Endothelial cell of umbilical vein (primary cell): ENCODE measurements at regions not wholly inside any gene's neighbourhood (a gene's known extent, or its start where the extent isn't known, plus 50 kb on each side); places are given as distances from the start of the nearest gene placed in this dataset.

ENCODE experiments used
- BruUV-seq: library from RNA; stranded (reverse); fragments of 400-500 nt; replicated peaks from 2 replicates; lab custom pipeline; 2021; lab: Mats Ljungman, UMichigan
- CTCF ChIA-PET: fragments of 300-600, 350-600 bp; sonication (Branson Sonifier 250); formaldehyde crosslinking; loops from one replicate; lab custom pipeline; 2021; ENCODE audit warnings: antibody characterized with exemption, inconsistent platforms; lab: Charles Lee
- POLR2A ChIA-PET: fragments of 300-600, 350-600 bp; sonication (Branson Sonifier 250); formaldehyde crosslinking; loops from one replicate; lab custom pipeline; 2021; ENCODE audit warnings: antibody characterized with exemption, inconsistent platforms; lab: Charles Lee
- DNase-seq: peaks from one replicate; pipeline ENCODE4 v3.0.0-alpha.2; 2011; ENCODE audit warnings: low read depth, low spot score
- FAIRE-seq: peaks from 2 replicates; lab custom pipeline; 2011; peaks lifted over from hg19 to GRCh38; lab: Jason Lieb, UNC
- H2AFZ ChIP-seq: 2 replicates; pipeline ENCODE4 v1.6.0; 2012; ENCODE audit warnings: low read depth, low read length, control low read depth, inconsistent platforms
- H3K27ac ChIP-seq: 2 replicates; pipeline ENCODE4 v1.5.1; 2011; ENCODE audit warnings: low read depth, mild to moderate bottlenecking, control low read depth, low read length, moderate library complexity; ENCODE audit not compliant: insufficient read depth
- H3K27me3 ChIP-seq, 2 experiments: 2 replicates each; pipeline versions ENCODE4 v1.6.0 to v1.6.1; 2011; ENCODE audit warnings: low read length in 2 of 2, mixed read lengths in 1 of 2; ENCODE audit not compliant: control insufficient read depth in 2 of 2, insufficient read depth in 2 of 2
- H3K36me3 ChIP-seq, 2 experiments: 2 replicates in 1 of 2; 3 replicates in 1 of 2; pipeline ENCODE4 v1.5.1; 2011; ENCODE audit warnings: low read length in 2 of 2, mild to moderate bottlenecking in 1 of 2, moderate library complexity in 1 of 2; ENCODE audit not compliant: control insufficient read depth in 2 of 2, insufficient read depth in 2 of 2; ENCODE audit errors: extremely low read depth in 1 of 2
- H3K4me1 ChIP-seq: 3 replicates; pipeline ENCODE4 v1.5.1; 2011; ENCODE audit warnings: mild to moderate bottlenecking, low read length; ENCODE audit not compliant: control insufficient read depth, insufficient read depth; ENCODE audit errors: extremely low read depth
- H3K4me2 ChIP-seq: 2 replicates; pipeline ENCODE4 v1.6.1; 2011; ENCODE audit warnings: low read length, control low read depth, mixed read lengths; ENCODE audit not compliant: insufficient read depth
- H3K4me3 ChIP-seq, 3 experiments: fragments of 200-600 bp in 1 of 3; sonication (generic), shearing (Covaris generic) in 1 of 3; replicated peaks in 1 of 3; 2 replicates each; pipeline ENCODE4 v1.5.1; 2011 to 2016; ENCODE audit warnings: control low read depth in 3 of 3, low read length in 3 of 3, mild to moderate bottlenecking in 2 of 3, inconsistent platforms in 1 of 3, low read depth in 1 of 3, moderate library complexity in 1 of 3; ENCODE audit not compliant: insufficient read depth in 1 of 3
- H3K79me2 ChIP-seq: 2 replicates; pipeline ENCODE4 v1.6.0; 2012; ENCODE audit warnings: low read length, inconsistent platforms; ENCODE audit not compliant: control insufficient read depth, insufficient read depth
- H3K9ac ChIP-seq: replicated peaks from 2 replicates; pipeline ENCODE3; 2011; ENCODE audit warnings: low read length, control low read depth; ENCODE audit not compliant: insufficient read depth; ENCODE audit errors: extremely low read depth
- H3K9me1 ChIP-seq: replicated peaks from 3 replicates; pipeline ENCODE4 v1.6.0; 2011; ENCODE audit warnings: mild to moderate bottlenecking, low read length; ENCODE audit not compliant: control insufficient read depth, insufficient read depth; ENCODE audit errors: extremely low read depth
- H3K9me3 ChIP-seq: replicated peaks from 2 replicates; pipeline ENCODE4 v1.5.1; 2012; ENCODE audit warnings: low read length, inconsistent platforms; ENCODE audit not compliant: control insufficient read depth, insufficient read depth
- H4K20me1 ChIP-seq: replicated peaks from 2 replicates; pipeline ENCODE3; 2011; ENCODE audit warnings: mild to moderate bottlenecking, low read length; ENCODE audit not compliant: control insufficient read depth, insufficient read depth; ENCODE audit errors: extremely low read depth
- CTCF ChIP-seq, 2 donors: IDR thresholded peaks; 1 replicate in 1 of 2; 2 replicates in 1 of 2; pipeline ENCODE4 v1.5.1; 2011; ENCODE audit warnings: low read length in 2 of 2, mild to moderate bottlenecking in 2 of 2, moderate library complexity in 2 of 2, control low read depth in 1 of 2, inconsistent platforms in 1 of 2, low read depth in 1 of 2; ENCODE audit not compliant: insufficient read depth in 1 of 2; ENCODE audit errors: extremely low read depth in 1 of 2
- EZH2 ChIP-seq: IDR thresholded peaks from 2 replicates; pipeline ENCODE4 v1.6.1; 2012; ENCODE audit warnings: borderline replicate concordance, low read depth, mild to moderate bottlenecking, moderate library complexity, low read length, inconsistent platforms; ENCODE audit not compliant: severe bottlenecking
- FOS ChIP-seq: IDR thresholded peaks from 2 replicates; pipeline ENCODE4 v1.6.1; 2011; ENCODE audit warnings: mild to moderate bottlenecking, low read length, moderate library complexity, borderline replicate concordance; ENCODE audit not compliant: insufficient read depth
- GATA2 ChIP-seq: IDR thresholded peaks from 2 replicates; pipeline ENCODE4 v1.7.0; 2011; ENCODE audit warnings: low read depth, mild to moderate bottlenecking, moderate library complexity, mixed read lengths, low read length; ENCODE audit not compliant: insufficient read length, insufficient read depth
- JUN ChIP-seq: IDR thresholded peaks from 2 replicates; pipeline ENCODE4 v1.6.1; 2011; ENCODE audit warnings: borderline replicate concordance, low read depth; ENCODE audit not compliant: insufficient read length, insufficient read depth
- MAX ChIP-seq: IDR thresholded peaks from 2 replicates; pipeline ENCODE4 v1.6.1; 2011; ENCODE audit not compliant: insufficient read depth, insufficient read length
- MYC ChIP-seq: IDR thresholded peaks from one replicate; pipeline ENCODE4 v1.6.1; 2011; ENCODE audit warnings: mild to moderate bottlenecking, low read depth, low read length
- POLR2A ChIP-seq: IDR thresholded peaks from 2 replicates; pipeline ENCODE4 v1.6.1; 2012; ENCODE audit warnings: low read depth, mild to moderate bottlenecking, control low read depth, low read length
- POLR2AphosphoS5 ChIP-seq: IDR thresholded peaks from 2 replicates; pipeline ENCODE4 v1.6.1; 2012; ENCODE audit warnings: low read depth, mild to moderate bottlenecking, control low read depth, low read length, moderate library complexity; ENCODE audit not compliant: insufficient read depth
- dilution Hi-C: fragments of 300-500 bp; cut with MboI; formaldehyde crosslinking; loops from one replicate; pipeline ENCODE4 v1.15.0; 2019; ENCODE audit warnings: low sequenced_read_pairs; ENCODE audit not compliant: extremely low pct_ligation_motif_present
- intact Hi-C: fragments of 100-400 bp; cut with micrococcal nuclease; formaldehyde crosslinking; loops from one replicate; pipeline ENCODE4 v1.10.0; 2022

DNA sequence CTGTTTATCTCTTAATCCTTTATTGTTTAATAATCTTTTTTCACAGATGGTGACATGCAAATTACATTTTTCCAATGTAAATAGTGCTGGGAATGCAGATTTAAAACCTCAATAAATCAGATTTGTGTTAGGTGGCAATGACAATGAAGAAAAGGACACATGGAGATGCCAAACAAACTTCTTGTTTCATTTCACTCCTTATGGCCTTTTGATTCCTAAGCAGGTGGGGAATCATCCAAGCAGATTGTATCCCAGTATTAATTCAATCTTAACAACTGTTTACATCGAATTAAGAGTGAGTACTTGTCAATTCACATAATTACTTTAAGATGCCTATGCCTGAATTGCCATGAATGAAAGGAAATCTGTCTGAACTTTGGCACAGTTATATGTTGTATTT is 98.9 kb upstream of the RGS18 start:
- dilution Hi-C loops = no loop called here
- H3K9me1 ChIP-seq = no peaks in the 10 kb centered on the region
- no TSS peak for BruUV-seq
- no peaks in the 10 kb centered on the region for H3K4me1 ChIP-seq
- TF ChIP-seq FOS (no peak), MYC (no peak), JUN (no peak), POLR2A (no peak), GATA2 (no peak), CTCF (IDR thresholded peaks at IDR 0.05; ENCODE audit: extremely low read depth in 1 of 2, insufficient read depth in 1 of 2, low read depth in 1 of 2, low read length in 2 of 2) (no peak), POLR2AphosphoS5 (no peak), EZH2 (no peak), MAX (no peak)
- H3K36me3 ChIP-seq = no peaks in the 10 kb centered on the region
- H3K9me3 ChIP-seq = no peaks in the 10 kb centered on the region
- H4K20me1 ChIP-seq = no peaks in the 10 kb centered on the region
- no peak overlapping the region for H3K9ac ChIP-seq
- no peak overlapping the region for H3K4me3 ChIP-seq
- no peak for FAIRE-seq
- H3K79me2 ChIP-seq = no peaks in the 10 kb centered on the region
- ChIA-PET POLR2A (no interaction called here), CTCF (interaction anchor here (1.1 kb wide), 1 partner anchor 12 kb away, joined by 4 read pairs; no protein-coding TSS in a partner anchor)
- H2AFZ ChIP-seq = peak overlapping the region; percentile 30
- intact Hi-C loops = no loop called here
- no peaks in the 10 kb centered on the region for H3K27me3 ChIP-seq
- no peak for DNase-seq
- H3K4me2 ChIP-seq = no peak overlapping the region
- H3K27ac ChIP-seq = no peak overlapping the region
